GM18507 (cell line): ENCODE measurements at regions not wholly inside any gene's neighbourhood (a gene's known extent, or its start where the extent isn't known, plus 50 kb on each side); places are given as distances from the start of the nearest gene placed in this dataset.

Source experiments
- DNase-seq: peaks from one replicate; pipeline ENCODE4 v3.0.0; 2011; ENCODE audit warnings: low read depth; ENCODE audit not compliant: insufficient read length; ENCODE audit errors: extremely low spot score
- FAIRE-seq: peaks from 2 replicates; lab custom pipeline; 2011; peaks lifted over from hg19 to GRCh38; lab: Jason Lieb, UNC

GRCh38 chr13:109548374-109548773 is 238.0 kb downstream of the IRS2 start:
- no peak for FAIRE-seq
- no peak for DNase-seq

DNA sequence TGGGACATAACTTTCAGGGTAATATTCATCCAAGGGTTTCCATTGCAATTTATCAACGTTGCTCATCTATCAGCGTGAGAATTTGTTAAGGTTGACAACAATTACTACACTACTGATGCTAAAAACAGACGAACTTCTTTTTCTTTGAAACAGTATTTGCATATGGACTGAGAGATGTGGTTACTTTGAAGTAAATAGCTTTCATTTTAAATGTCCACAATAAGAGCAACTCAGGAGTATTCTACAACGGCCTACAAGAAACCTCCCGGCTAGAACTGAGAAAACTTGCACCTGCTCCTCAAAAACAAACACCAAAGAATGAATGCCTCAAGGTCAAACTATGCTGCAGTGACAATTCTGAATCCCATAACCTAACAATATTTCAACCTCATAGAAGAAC is 238.4 kb downstream of the IRS2 start:
- no peak for FAIRE-seq
- DNase-seq = no peak

DNA sequence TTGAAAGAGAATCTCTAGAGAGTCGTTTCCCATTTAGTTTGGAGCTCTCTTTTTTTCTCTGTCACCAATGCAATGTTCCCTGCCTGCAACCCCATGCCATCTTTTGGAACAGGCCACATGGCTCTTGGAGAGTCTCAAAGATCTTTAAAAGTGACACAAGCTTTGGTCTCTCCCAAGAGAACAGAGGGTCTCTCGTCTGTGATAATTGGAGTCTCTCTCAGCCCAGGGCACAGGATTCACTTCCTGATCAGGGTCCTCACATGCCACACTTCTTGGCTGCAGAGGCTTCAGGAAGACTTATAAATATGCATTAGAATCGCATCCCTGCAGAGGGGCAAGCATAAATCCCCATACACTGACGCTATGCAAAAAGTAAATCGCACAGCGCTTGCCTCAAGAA is 240.5 kb downstream of the IRS2 start:
- no peak for DNase-seq
- no peak for FAIRE-seq

DNA sequence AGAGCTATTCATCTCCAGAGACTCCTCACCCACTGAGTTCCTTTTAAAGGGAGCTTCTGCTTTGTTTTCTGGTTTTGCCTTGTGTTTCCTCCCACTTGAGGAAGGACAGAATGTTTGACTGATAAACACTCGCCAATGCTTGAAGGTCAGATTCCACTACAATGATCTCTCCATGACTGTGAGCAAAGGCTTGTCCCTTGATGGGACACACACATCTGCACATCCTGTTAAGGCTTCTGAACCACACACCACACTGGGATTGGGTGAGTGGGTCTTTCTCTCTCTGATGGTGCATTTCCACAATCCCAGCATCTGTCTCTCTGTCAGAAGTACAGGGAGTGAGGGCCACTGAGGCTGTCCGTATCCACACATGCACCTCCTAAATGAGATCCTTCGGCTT is 245.3 kb downstream of the IRS2 start:
- FAIRE-seq (no peak), DNase-seq (no peak)

- DNase-seq = no peak
- no peak for FAIRE-seq
These were observed 248.8 kb downstream of the IRS2 start for GRCh38 chr13:109537584-109537983.

- DNase-seq (no peak), FAIRE-seq (no peak)
These were observed 253.0 kb downstream of the IRS2 start for GRCh38 chr13:109533350-109533749.

- DNase-seq (no peak), FAIRE-seq (no peak)
These were observed 256.4 kb downstream of the IRS2 start for GRCh38 chr13:109529964-109530363.

GRCh38 chr13:109521719-109522118 is 264.7 kb downstream of the IRS2 start:
- FAIRE-seq (no peak), DNase-seq (no peak)

GRCh38 chr13:109517517-109517916 is 268.9 kb downstream of the IRS2 start:
- FAIRE-seq = no peak
- no peak for DNase-seq

DNA sequence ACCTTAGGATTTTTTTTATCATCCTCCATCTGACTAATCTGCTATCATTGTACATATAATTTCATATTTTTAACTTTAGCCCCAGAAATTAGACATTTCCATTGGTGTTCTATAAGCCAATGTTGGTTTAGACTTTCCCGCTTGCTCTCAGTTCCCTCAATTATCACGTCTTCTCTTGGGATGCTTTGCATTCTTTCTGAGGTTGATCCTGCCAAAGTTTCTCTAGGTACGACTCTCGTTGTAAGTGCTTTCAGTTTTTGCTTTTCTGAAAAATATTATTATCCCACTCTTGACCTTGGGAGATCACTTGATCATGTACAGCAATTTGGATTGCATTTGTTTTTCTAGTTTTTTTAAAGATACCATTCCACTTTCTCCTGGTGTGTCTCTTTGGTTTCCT is 270.2 kb downstream of the IRS2 start:
- no peak for DNase-seq
- no peak for FAIRE-seq

GRCh38 chr13:109510013-109510412 is 276.4 kb downstream of the IRS2 start:
- FAIRE-seq (no peak), DNase-seq (no peak)

DNA sequence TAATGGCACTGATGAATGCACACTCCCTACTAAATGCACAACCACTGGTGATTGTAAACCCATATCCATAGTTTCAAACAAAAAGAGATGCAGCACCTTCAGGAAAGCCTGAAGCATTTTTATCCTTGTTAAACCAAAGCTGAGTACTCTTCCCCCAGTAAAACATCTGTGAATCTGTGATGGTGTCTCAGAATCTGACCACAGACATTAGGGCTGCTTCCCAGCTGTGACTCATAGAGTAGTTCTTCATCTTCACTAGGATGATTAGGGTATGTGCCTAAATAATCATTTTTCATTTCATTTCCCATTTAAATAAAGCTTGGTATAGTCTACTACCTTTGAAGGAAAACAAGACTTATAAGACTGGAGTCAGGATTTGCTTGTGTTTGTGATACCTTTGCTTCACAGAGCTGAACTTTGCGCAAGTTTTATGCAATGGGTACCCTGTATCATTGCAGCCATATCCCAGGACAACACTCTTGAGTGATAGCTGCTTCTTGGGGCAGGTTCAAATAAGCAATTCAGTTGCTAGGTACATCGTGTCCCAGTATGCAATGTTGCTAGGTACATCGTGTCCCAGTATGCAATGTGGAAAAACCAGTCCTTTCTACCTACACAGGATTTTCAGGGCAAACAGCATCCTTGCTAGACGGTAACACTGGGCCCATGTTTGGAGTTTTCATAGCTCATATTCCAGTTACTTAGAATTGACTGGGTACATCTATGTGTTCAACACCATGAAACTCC is 277.1 kb downstream of the IRS2 start:
- DNase-seq = no peak
- FAIRE-seq = no peak

DNA sequence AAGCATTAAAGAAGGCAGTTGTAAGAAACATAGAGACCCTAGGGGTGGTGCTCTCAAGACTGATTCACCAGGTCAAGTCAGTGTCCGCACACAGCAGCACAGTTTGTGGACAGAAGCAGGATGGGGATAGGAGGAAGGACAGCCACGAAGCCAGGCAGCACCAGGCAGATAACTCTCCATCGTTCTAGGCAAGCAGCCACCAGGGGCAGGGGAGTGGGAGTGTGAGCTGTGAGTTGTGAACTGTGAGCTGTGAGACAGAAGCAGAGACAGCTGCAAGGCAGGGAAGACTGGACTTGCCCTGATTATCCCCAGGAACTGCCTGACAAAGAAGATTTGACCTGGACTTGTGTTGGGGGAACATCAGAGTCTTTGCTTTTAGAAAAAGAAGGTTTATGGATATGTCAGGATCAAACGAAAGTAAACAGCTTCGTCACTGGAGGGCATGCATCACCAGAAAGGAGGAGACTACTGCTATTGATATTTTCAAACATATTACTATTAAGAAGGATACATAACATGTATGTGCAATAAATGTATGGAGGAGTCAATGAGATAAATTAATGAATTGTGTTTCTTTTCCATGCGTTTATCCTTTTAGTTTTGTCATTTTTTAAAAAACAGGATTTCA is 286.1 kb downstream of the IRS2 start:
- DNase-seq = no peak
- FAIRE-seq = no peak

- DNase-seq = no peak
- FAIRE-seq = no peak
These were observed 288.5 kb downstream of the IRS2 start for GRCh38 chr13:109497917-109498316.

GRCh38 chr13:109496216-109496615 is 290.2 kb downstream of the IRS2 start:
- FAIRE-seq = no peak
- no peak for DNase-seq

DNA sequence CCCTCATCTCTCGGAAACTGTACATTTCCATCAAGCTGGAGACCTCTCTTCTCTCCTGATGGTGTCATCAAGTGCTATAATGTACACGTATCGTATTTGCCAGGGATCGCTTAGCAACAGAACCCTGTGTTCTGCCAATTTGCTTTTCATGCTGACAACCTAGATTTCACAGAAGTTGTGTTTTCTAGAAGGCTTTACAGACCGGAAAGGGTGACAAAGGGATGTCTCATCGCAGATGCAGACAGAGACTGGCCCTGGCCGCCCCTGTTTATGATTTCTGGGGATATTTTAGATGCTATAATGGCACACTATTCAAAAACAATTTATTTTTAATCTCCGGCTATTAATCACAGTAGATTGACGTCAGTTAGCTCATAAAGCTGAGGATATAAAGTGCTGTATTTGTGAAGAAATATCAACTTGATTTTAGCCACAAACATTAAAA is 291.4 kb downstream of the IRS2 start:
- DNase-seq (no peak), FAIRE-seq (no peak)

- DNase-seq = no peak
- no peak for FAIRE-seq
These were observed 301.1 kb downstream of the IRS2 start for GRCh38 chr13:109485136-109485794.

DNA sequence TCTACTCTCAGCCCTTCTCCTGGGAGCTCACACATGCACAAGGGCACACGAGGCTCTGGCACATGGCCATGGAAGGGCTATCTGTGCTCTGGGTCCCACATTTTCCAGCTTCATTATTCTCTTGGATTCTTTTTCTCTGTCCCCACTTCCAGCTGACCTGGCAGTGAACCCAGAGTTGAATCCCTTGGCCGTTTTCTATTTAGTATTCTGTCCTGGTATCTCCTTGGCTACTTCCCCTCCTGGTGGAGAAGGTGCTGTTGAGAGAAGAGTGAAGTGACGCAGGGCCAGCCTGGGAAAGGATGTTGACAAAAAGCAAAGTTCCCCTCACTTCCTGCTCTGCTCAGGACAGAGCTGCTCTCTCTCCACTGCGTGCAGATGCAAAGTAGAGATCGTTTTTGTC is 303.1 kb downstream of the IRS2 start:
- FAIRE-seq (no peak), DNase-seq (no peak)

- DNase-seq (no peak), FAIRE-seq (no peak)
These were observed 305.3 kb downstream of the IRS2 start for GRCh38 chr13:109481040-109481439.

DNA sequence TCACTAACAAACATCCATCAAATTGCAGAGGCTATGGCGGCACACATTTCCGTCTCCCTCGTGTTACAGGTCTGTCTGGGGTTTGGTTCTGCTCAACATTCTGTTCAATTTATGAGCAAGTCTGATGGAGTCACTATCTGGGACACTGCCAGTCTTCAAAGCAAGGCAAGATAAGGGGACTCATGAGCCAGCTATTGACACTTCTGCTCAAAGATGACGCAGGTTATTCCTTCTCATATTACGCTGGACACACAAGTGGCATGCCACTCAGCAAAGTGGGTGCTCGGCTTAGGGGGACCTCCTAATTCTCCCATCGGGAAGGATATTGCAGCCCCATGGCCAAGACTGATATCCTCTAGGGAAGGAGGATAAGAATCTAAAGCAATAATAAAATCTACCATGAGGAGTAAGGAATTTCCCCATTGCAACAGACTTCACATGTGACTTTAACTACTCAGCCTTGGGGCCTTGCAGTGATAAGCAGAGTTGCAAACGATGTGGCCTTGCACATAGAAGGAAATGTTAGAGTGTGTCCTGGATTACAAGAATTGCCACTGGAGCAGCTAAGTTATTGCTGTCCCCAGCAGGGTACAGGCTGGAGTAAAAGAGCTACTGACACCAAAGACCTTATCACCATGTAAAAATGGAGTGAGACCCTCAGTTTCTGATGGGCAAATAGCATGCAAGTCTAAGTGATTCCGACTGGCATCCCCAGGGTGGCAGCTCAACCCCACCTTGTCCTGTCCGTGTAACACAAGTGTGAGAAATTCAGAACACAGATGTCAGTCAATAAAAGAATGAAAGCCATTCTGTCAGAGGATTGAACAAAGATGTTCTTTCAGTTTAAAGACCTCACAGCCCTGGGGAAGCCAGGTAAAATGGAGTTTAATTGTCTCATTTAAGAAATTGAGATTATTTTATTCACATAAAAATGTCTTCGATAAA is 306.1 kb downstream of the IRS2 start:
- no peak for FAIRE-seq
- DNase-seq = no peak
